HEK293 (cell line): ENCODE measurements at regions not wholly inside any gene's neighbourhood (a gene's known extent, or its start where the extent isn't known, plus 50 kb on each side); places are given as distances from the start of the nearest gene placed in this dataset.

Experiments
- CTCF ChIA-PET: fragments of 350-600 bp; formaldehyde crosslinking; extraction: SDS; loops from one replicate; lab custom pipeline; 2021; ENCODE audit warnings: antibody characterized with exemption; lab: Yijun Ruan, JAX
- POLR2A ChIA-PET: fragments of 300-600 bp; formaldehyde crosslinking; extraction: SDS; loops from one replicate; lab custom pipeline; 2020; ENCODE audit warnings: antibody characterized with exemption, inconsistent platforms; lab: Yijun Ruan, JAX
- H3K27ac ChIP-seq: fragments of 200-500 bp; sonication (Bioruptor generic); 2 replicates; pipeline ENCODE4 v1.5.1; 2014; ENCODE audit warnings: low read depth, low read length, control low read depth, inconsistent platforms; ENCODE audit errors: extremely low read depth
- H3K36me3 ChIP-seq, 2 experiments: fragments of 200-500 bp in 1 of 2; sonication (Bioruptor generic) in 1 of 2; 1 replicate in 1 of 2; 2 replicates in 1 of 2; pipeline ENCODE4 v1.5.1; 2014 to 2017; ENCODE audit warnings: inconsistent platforms in 2 of 2, low read length in 2 of 2; ENCODE audit not compliant: control insufficient read depth in 2 of 2, insufficient read depth in 1 of 2
- H3K4me1 ChIP-seq: fragments of 200-500 bp; sonication (Bioruptor generic); 2 replicates; pipeline ENCODE4 v1.5.1; 2014; ENCODE audit warnings: mild to moderate bottlenecking, low read length, inconsistent platforms; ENCODE audit not compliant: control insufficient read depth, insufficient read depth
- H3K4me3 ChIP-seq: 2 replicates; pipeline ENCODE4 v1.5.1; 2011; ENCODE audit warnings: low read depth, mild to moderate bottlenecking, control low read depth, low read length, moderate library complexity
- H3K9me3 ChIP-seq: fragments of 200-500 bp; sonication (Bioruptor generic); 2 replicates; pipeline ENCODE4 v1.5.1; 2014; ENCODE audit warnings: low read depth, low read length, inconsistent platforms; ENCODE audit not compliant: control insufficient read depth, insufficient read depth
- BCL11A ChIP-seq: fragments of 450-650 bp; formaldehyde crosslinking; IDR thresholded peaks from 2 replicates; pipeline ENCODE4 v1.5.1; 2016; ENCODE audit warnings: low read depth, missing biosample characterization, missing genetic modification characterization
- CTCF ChIP-seq: fragments of 450-650 bp; formaldehyde crosslinking; IDR thresholded peaks from 2 replicates; pipeline ENCODE4 v1.5.1; 2016; ENCODE audit warnings: missing biosample characterization, missing genetic modification characterization
- GLIS1 ChIP-seq: fragments of 450-650 bp; formaldehyde crosslinking; IDR thresholded peaks from 2 replicates; pipeline ENCODE4 v1.5.1; 2016; ENCODE audit warnings: missing biosample characterization, missing genetic modification characterization
- HOXA7 ChIP-seq: sonication (generic); formaldehyde crosslinking; IDR thresholded peaks from 2 replicates; pipeline ENCODE4 v1.8.1; 2022; ENCODE audit warnings: missing genetic modification reagents, borderline replicate concordance
- INSM2 ChIP-seq: fragments of 450-650 bp; formaldehyde crosslinking; IDR thresholded peaks from 2 replicates; pipeline ENCODE4 v1.5.1; 2016; ENCODE audit warnings: missing biosample characterization, missing genetic modification characterization
- KLF16 ChIP-seq: fragments of 450-650 bp; formaldehyde crosslinking; IDR thresholded peaks from 2 replicates; pipeline ENCODE4 v1.5.1; 2017; ENCODE audit warnings: missing biosample characterization, missing genetic modification characterization
- PATZ1 ChIP-seq: fragments of 450-650 bp; formaldehyde crosslinking; IDR thresholded peaks from 2 replicates; pipeline ENCODE4 v1.5.1; 2016; ENCODE audit warnings: missing biosample characterization, missing genetic modification characterization
- PRDM1 ChIP-seq: fragments of 450-650 bp; formaldehyde crosslinking; IDR thresholded peaks from 2 replicates; pipeline ENCODE4; 2016; ENCODE audit warnings: missing biosample characterization, missing genetic modification characterization
- RBAK ChIP-seq: fragments of 450-650 bp; formaldehyde crosslinking; IDR thresholded peaks from 2 replicates; pipeline ENCODE4 v1.5.1; 2016; ENCODE audit warnings: missing biosample characterization, missing genetic modification characterization
- ZNF184 ChIP-seq: fragments of 450-650 bp; IDR thresholded peaks from 2 replicates; pipeline ENCODE4 v1.5.1; 2018; ENCODE audit warnings: missing biosample characterization, mild to moderate bottlenecking, missing genetic modification characterization
- ZNF19 ChIP-seq: fragments of 450-650 bp; formaldehyde crosslinking; IDR thresholded peaks from 2 replicates; pipeline ENCODE4; 2016; ENCODE audit warnings: missing biosample characterization, missing genetic modification characterization, low read depth
- ZNF211 ChIP-seq: fragments of 450-650 bp; formaldehyde crosslinking; IDR thresholded peaks from 2 replicates; pipeline ENCODE4 v1.5.1; 2016; ENCODE audit warnings: low read depth, missing biosample characterization, missing genetic modification characterization
- ZNF248 ChIP-seq: fragments of 450-650 bp; formaldehyde crosslinking; IDR thresholded peaks from 2 replicates; pipeline ENCODE4 v1.5.1; 2017; ENCODE audit warnings: missing biosample characterization, missing genetic modification characterization
- ZNF26 ChIP-seq: fragments of 450-650 bp; formaldehyde crosslinking; IDR thresholded peaks from 2 replicates; pipeline ENCODE4 v1.5.1; 2016; ENCODE audit warnings: missing biosample characterization, missing genetic modification characterization
- ZNF362 ChIP-seq: fragments of 450-650 bp; formaldehyde crosslinking; IDR thresholded peaks from 2 replicates; pipeline ENCODE4 v1.5.1; 2016; ENCODE audit warnings: missing biosample characterization, missing genetic modification characterization
- ZNF416 ChIP-seq: fragments of 450-650 bp; formaldehyde crosslinking; IDR thresholded peaks from 2 replicates; pipeline ENCODE4 v1.5.1; 2016; ENCODE audit warnings: missing biosample characterization, missing genetic modification characterization
- ZNF510 ChIP-seq: fragments of 450-650 bp; formaldehyde crosslinking; IDR thresholded peaks from 2 replicates; pipeline ENCODE4 v1.5.1; 2018; ENCODE audit warnings: mild to moderate bottlenecking, missing genetic modification characterization, missing biosample characterization; ENCODE audit not compliant: insufficient replicate concordance
- ZNF555 ChIP-seq: fragments of 450-650 bp; formaldehyde crosslinking; conservative IDR thresholded peaks from 2 replicates; pipeline ENCODE4 v1.5.1; 2017; ENCODE audit warnings: missing biosample characterization, mild to moderate bottlenecking, missing genetic modification characterization, inconsistent platforms
- ZNF596 ChIP-seq: fragments of 450-650 bp; IDR thresholded peaks from 2 replicates; pipeline ENCODE4 v1.5.0; 2018; ENCODE audit warnings: missing biosample characterization, mild to moderate bottlenecking, missing genetic modification characterization, moderate library complexity
- ZNF654 ChIP-seq: fragments of 450-650 bp; formaldehyde crosslinking; IDR thresholded peaks from 2 replicates; pipeline ENCODE4 v1.5.1; 2016; ENCODE audit warnings: low read depth, missing biosample characterization, missing genetic modification characterization
- ZNF692 ChIP-seq: fragments of 450-650 bp; formaldehyde crosslinking; IDR thresholded peaks from 2 replicates; pipeline ENCODE4 v1.5.1; 2016; ENCODE audit warnings: missing biosample characterization, missing genetic modification characterization
- ZNF76 ChIP-seq: fragments of 450-650 bp; formaldehyde crosslinking; IDR thresholded peaks from 2 replicates; pipeline ENCODE4; 2016; ENCODE audit warnings: low read depth, missing biosample characterization, missing genetic modification characterization, borderline replicate concordance

- TF ChIP-seq ZNF416 (tag by site-specific recombination): no peak
- TF ChIP-seq CTCF (tag by site-specific recombination): no peak
- TF ChIP-seq RBAK: no peak
- TF ChIP-seq ZNF596 (tag by site-specific recombination): no peak
- TF ChIP-seq BCL11A (tag by site-specific recombination): no peak
- no peak for TF ChIP-seq ZNF211
- TF ChIP-seq, all 188 proteins: peak for 0
These were observed 479.1 kb downstream of the OLFM4 start (continued) for GRCh38 chr13:53507741-53508140.

GRCh38 chr13:53512635-53513034 is 484.0 kb downstream of the OLFM4 start:
- no peak overlapping the region for H3K27ac ChIP-seq
- TF ChIP-seq ZNF654 (tag by site-specific recombination): no peak
- TF ChIP-seq HOXA7 (CRISPR knock-in tag): no peak
- TF ChIP-seq, all 188 proteins: peak for 0
- CTCF ChIA-PET: no interaction called here
- Histone ChIP-seq H3K4me3 (no peak overlapping the region), H3K4me1 (no peaks in the 10 kb centered on the region), H3K36me3 (no peaks in the 10 kb centered on the region), H3K9me3 (no peaks in the 10 kb centered on the region)
- POLR2A ChIA-PET: no interaction called here

- TF ChIP-seq KLF16 (no peak), GLIS1 (tag by site-specific recombination) (no peak), ZNF510 (tag by site-specific recombination) (no peak), ZNF184 (tag by site-specific recombination) (no peak), ZNF362 (no peak), ZNF555 (tag by site-specific recombination) (no peak), ZNF692 (tag by site-specific recombination) (no peak), PRDM1 (no peak), ZNF26 (tag by site-specific recombination) (no peak), PATZ1 (tag by site-specific recombination) (no peak), INSM2 (no peak), ZNF211 (no peak), ZNF76 (no peak), ZNF248 (tag by site-specific recombination) (no peak), ZNF19 (no peak)
- TF ChIP-seq, all 188 proteins: peak for 0
- ChIA-PET POLR2A (no interaction called here), CTCF (no interaction called here)
- Histone ChIP-seq H3K27ac (no peak overlapping the region), H3K9me3 (no peaks in the 10 kb centered on the region), H3K4me1 (no peaks in the 10 kb centered on the region), H3K36me3 (no peaks in the 10 kb centered on the region), H3K4me3 (no peak overlapping the region)
These were observed 484.6 kb downstream of the OLFM4 start for GRCh38 chr13:53513226-53513625.
